GM21423 (cell line): ENCODE measurements at regions not wholly inside any gene's neighbourhood (a gene's known extent, or its start where the extent isn't known, plus 50 kb on each side); places are given as distances from the start of the nearest gene placed in this dataset.
"Not testable (repeated sequence)": the region's sequence is repeated elsewhere in the genome, so short reads cannot be mapped to it uniquely, and the experiment has no call there.

Source experiments
- ATAC-seq: cut with Tn5 transposase; IDR thresholded peaks from one replicate; pipeline ENCODE4 v1.9.1; 2021; ENCODE audit warnings: mild to moderate bottlenecking, moderate library complexity; ENCODE audit not compliant: unreplicated experiment

DNA sequence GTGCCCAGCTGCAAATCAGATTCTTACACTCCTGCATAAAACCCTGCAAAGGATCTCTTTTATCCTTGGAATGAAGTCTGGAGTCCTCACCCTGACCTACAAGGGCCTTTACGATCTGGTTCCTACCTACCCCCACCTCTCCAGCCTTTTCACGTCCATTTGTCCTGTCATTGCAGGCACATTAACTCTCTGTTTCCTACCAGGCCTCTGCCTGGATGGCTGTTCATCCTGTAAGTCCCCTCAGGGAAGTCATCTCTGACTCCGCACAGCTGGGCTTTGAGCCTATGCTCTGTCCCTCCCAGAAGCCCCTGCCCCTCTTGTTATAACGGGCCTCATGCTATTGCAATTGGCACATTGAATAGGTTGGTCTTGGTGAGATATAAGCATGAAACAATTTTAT is 96.8 kb upstream of the USP24 start:
- no peak for ATAC-seq

DNA sequence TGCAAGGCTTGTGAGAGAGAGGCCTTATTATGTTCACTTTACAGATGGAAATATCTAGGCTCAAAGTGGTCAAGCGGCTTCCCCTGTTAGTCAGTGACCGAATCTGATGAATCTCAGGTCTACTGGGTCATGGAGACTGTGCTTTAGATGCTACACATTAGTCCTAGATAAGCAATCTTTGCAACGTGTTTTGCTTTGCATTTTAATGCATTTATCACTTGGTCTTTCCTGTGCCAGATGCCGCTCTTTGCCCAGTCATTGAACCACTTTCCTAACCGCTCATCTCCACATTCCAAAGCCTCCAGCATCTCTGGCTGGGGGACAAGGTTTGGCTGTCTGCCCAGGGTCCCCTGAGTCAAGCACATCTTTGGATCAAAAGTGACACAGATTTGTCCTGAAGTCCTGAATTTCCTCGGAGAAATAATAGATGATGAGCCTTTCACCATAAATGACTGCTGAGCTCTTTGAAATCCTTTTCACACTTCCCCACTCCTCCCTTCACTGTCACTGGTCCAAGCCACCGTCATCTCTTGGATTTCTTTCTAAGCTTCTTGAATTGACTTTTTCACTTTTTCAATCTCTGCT is 96.0 kb upstream of the USP24 start:
- ATAC-seq, result no peak

DNA sequence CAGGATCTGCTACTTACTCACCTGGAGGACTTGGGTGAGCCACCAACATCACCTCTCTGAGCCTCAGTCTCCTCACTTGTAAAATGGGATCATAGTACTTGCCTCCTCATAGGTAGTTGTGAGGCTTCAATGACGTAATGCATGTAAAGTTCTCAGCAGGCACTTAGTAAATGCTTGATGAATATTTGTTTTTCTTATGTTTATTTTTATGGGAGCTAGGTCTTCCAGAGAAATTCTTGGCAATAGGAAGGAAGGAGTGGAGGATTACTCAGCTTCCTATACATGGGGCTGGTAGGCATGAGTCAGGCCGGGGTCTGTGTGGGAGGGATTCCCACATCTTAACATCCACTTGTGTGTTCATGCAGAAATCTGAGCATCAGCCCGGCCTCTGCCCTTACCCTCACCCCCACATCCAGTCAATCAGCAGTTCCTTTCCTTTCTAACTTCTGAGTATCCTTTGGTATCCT is 95.4 kb upstream of the USP24 start:
- ATAC-seq, result no peak

DNA sequence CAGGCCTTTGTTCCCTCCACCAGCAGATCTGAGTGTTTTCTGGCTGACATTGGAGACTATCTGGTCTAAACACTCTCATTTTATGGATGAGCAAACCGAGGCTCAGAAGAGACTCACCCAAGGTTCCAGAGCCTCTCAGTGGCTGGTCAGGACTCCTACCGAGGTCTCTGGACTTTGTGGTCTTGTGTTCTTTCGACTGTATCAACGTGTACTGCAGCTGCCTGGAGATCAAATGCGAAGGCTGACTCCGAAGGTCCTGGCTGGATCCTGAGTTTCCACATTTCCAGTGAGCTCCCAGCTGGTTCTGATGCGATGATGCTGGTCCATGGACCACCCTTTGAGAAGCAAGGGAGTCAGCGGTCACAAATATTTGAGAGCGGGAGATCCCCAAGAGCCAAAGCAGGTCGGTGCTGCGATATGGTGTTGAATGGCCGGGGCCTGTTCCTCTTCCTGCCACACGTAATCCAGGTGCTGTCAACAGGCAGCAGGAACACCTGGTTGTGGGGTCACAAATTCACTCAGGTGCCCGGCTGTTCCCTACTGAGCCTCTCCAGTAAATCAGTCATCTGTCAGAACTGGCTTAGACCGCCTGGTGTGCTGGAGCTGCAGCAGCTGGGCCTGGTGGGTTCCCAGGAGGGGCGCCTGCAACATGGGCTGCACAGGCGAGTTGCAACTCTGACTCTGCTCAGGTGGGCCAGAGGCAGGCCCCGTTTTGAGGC is 94.8 kb upstream of the USP24 start:
- no peak for ATAC-seq

DNA sequence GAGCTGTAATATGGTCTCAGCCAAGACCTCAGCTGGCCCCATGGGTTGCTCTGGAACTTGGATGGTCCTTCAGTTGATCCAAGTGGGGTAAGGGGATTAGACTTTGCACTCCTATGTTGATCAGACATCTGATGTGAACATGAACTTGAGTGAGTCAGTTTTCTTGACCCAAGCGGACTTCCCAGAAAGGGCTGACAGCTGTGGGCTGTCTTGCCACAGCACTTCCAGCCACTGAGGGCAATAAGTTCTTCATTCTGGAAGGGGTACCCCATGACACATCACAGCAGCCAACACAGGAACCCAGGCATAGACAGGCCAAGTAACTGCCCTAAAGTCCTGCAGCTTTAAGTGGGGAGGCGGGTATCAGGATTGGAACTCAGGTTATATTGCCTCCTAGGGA is 93.9 kb upstream of the USP24 start:
- no peak for ATAC-seq

DNA sequence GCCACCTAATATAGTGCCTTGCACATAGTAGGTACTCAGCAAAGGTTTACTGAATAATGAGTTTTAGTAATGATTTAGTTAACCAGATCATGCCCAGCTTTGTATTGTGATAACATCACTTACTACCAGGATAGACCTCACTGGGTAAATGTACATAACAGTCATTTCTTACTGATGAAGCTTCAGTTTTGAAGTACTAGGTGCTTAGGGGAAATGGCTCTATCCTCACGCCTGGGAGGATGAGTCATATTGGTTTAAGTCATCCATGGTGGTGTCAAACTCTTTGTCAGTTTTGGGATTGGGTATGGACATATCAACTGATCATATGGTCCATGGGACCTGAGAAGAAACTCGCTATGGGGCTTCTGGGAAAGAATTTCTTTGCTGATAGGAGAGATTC is 90.6 kb upstream of the USP24 start:
- ATAC-seq, result no peak

DNA sequence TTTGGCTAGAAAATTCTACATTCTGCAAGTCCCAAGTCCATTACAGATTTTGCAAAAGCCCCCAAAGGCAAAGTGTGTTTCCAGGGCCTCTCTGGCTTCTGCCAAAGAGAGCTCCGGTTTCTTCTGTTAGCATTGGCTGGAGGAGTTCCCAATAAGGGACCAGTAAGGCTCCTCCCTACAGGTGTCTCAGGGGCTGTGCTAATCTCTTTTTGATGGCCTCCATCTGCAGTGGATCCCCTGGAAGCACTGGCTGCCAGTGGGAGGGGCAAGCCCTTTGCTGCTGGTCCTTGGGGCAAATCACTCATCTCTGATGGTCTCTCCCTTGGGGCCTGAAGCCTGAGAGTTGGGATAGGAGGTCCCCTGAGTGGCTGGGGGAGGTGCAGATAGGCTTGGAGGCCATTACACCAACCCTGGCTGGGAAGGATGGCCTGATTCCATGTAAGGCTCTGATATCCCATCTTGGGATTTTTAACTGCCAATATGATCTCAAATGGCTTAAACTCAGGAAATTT is 89.1 kb upstream of the USP24 start:
- ATAC-seq, result no peak

DNA sequence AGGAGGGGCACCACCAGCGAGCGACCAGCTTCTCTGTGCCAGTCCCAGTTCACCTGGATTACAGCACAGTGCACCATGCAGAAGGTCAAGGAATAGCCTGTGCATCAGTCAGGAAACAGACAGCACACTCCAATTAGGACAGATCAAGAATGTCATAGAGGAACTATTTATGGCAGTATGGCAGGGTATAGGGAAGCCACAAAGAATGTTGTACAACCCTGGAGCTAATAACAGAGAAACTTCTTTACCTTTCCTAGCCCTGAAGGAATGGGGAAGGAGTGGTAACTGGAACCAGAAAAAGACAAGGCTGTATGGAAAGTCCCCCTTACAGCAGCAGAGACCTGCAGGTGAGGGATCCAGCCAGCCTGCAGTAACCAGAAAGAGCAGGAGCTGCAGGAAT is 87.8 kb upstream of the USP24 start:
- no peak for ATAC-seq

DNA sequence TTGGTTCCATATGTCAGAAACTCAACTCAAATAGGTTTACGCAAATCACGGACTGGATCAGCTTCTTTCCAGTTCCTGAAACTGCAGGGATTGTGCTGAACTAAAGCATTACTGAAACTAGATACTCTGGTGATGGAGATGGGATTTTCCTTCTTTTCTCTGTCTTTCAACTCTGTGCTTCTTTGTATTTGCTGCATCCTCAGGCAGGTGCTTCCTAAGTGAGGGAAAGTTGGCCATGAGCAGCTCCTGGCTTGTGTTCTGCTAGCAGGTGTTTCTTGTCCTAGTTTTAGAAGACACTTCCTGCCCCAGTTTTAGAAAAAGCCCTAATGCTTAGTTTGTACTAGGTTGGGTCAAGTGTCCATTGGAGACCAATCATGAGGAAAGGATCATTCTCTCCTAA is 86.7 kb upstream of the USP24 start:
- ATAC-seq, result no peak

DNA sequence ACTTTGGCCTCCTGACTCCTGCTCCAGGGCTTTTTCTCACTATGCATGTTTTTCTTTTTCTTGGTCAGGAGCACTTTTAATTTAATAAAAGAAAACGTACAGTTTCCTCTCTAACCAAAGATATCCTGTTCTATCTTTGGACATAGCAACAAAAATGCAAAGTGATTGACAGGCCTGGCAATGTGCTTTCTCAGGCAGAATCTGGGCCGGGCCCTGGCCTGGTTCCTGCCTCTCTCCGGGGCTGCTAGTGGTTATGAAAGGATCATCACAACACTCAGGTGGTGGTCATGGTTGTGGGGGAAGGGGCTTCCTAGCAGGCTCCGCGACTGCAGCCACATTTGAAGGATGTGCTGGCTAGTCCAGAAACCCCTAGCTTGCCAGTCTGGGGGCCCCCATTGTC is 85.8 kb upstream of the USP24 start:
- ATAC-seq, result no peak

DNA sequence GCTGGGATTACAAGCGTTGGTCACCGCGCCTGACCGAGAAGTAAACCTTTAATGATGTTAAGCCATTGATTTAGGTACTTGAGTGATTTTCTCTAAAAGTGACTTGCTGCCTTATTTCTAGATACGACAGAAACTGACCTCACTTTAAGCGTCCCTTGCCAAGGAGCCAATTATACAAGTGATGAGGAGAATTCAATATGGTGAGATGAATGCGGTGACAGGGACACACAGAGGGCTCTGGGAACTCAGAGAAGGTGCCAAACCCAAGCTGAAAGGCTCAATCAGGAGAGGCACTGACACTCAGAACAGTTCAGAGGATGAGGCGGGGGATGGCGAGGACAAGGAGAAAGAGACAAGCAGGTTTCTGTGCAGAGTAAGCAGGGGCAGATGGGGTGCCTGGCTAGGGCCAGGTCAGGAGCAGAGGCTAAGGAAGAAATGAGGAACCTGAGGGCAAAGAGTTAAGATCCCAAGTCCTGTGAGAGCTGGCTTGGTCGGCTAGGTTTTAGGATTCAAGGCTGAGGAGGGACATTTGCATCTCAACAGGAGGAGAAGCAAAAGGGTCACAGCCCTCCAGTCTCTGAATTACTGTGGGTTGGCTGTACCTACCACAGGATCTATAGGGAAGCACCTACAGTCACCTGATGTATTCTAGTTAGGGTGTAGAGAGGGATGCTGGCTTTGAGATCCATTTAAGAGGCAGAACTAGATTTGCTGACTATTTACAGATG is 83.2 kb upstream of the USP24 start:
- no peak for ATAC-seq

DNA sequence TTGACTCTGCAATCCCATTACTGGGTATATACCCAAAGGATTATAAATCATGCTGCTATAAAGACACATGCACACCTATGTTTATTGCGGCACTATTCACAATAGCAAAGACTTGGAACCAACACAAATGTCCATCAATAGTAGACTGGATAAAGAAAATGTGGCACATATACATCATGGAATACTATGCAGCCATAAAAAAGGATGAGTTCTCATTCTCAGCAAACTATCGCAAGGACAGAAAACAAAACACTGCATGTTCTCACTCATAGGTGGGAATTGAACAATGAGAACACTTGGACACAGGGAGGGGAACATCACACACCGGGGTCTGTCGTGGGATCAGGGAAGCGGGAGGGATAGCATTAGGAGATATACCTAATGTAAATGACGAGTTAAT is 81.1 kb upstream of the USP24 start:
- not testable (repeated sequence) for ATAC-seq

DNA sequence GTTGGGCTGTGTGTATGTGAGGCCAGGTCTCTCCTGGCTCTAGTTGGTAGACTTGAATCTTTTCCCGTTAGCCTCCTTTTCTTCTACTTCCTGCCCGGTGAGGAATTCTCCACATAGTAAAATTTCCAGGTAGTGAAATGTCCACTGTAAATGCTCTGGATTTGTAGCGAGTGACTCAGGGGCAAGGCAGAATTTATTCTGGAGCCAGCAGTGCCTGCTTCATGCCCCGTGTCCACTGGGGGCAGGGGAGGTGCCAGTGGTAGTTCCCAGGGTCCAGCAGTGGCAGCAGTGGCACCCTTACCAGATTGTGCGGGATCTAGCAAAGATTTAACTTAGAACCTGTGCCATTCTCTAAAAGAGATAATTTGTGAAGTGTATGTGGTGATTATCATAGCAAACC is 74.5 kb upstream of the USP24 start:
- no peak for ATAC-seq

DNA sequence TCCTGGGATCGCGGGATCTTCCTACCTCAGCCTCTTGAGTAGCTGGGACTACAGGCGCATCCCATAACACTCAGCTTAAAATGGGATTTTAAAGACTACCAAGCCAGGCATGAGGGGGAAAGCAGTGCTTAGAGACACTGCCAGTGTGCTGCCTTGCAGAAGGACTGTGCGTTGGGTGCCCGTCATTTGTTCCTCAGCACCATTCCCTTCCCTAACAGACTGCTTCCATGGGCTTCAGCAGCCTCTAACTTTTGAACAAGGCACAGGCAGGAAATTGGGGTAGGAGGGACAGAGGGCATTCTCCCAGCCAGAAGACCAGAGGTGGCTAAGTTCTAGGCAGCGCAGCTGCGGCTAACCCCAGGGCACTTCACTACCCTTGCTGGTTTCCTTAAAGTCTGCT is 73.9 kb upstream of the USP24 start:
- no peak for ATAC-seq

DNA sequence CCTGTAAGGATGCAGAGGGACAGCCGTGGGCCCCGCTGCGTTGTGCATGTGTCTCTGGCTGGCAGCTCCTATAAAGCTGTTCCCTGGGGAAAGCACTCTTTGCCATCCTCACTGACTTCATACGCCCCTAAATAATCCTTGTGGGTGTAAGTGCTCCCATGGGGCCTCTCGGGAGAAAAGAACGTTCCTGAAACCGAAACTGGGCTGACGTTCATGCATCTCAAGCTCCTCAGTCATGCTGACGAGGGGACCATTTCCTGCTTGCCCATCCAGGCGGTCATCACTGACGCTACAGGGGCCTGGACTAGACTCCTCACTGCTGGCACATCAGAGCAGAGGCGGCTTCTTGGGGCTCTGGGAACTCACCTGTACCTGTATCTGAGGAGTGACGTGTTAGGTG is 73.1 kb upstream of the USP24 start:
- peak; percentile 87 for ATAC-seq

DNA sequence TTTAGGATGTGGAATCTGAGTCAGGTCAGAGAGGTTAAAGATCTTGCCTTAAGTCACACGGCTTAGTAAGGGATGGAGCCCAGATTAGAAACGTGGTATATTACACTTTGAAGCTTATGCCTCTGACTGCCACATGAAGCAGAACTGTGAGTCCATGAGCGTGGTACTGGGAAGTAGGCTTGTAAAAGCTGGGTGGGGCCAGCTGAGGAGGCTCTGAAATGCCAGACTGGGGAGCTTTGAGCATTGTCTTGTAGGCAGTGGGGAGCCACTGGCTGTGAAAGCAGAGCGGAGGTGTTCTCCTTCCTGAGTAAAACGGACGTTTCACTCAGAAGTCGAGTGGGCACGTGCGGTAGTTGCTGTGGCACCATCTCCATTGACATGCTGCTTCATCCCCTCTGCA is 72.6 kb upstream of the USP24 start:
- peak; percentile 20 for ATAC-seq

DNA sequence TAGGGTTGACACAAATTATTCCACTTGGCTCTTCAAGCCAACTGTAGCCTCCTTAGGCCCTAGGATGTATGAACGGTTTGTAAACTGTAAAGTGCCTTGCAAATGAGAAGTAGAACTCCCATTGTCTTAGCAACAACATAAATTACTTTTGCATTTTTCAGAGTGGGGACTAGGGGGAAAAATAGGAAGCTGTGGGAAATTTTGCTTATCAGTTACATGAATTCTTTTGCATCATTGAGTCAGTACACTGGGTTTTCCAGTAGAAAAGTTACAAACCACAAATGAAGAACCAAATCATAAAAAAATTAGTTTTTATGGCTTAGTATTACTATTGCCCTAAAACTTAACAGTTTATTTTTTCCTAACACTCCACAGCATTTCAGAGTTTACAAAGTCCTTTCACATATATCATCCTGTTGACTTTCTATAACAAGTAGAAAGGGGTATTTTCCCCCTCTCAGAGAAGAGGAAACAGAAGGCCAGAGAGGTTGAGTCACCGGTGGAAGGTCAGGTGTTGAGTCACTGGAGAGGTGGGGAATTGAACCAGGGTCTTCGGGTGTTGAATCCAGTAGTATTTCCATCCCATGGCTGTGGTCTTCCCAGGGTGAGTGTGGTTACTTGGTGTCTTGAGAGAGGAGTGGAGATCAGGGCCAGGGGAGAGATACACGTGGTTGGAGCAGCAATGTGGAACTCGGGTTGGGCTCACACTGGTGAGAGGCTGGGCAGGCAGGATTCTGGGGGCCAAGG is 71.9 kb upstream of the USP24 start:
- ATAC-seq, result no peak

DNA sequence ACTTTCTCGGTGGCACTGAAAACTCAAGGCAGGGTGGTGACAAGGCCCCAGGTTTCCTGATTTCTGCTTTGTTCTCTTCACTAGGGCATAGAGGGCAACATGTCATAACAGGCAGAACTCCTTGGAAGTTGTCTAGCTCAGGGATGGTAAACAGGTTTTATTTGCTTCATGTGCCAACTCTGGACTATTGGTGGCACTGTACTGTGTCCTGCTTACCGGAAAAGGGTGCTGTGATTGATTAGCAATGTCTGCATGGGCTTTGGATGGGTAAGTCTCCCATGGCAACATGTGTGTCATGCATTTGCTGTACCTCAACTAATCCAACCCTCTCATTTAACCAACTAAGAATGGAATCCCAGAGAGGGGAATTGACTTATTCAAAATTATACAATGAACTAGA is 70.7 kb upstream of the USP24 start:
- no peak for ATAC-seq

DNA sequence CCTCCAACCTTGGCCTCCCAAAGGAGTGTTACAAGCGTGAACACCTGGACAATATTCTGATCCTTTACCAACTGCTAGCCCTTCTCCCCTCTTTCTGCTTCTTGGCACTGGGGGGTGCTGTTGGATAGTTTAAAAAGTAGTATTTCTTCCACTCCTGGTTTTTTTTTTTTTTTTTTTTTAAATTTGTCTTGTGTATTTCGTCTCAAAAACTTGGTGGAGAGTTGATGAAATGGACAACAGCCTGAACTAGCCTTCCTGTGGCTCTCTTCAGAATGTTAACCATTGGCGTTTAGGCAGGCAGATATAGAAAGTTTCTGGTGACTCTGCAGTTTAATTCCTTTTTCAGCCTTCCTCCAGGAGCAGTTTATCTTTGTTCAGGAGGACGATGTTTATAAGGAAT is 69.7 kb upstream of the USP24 start:
- no peak for ATAC-seq

DNA sequence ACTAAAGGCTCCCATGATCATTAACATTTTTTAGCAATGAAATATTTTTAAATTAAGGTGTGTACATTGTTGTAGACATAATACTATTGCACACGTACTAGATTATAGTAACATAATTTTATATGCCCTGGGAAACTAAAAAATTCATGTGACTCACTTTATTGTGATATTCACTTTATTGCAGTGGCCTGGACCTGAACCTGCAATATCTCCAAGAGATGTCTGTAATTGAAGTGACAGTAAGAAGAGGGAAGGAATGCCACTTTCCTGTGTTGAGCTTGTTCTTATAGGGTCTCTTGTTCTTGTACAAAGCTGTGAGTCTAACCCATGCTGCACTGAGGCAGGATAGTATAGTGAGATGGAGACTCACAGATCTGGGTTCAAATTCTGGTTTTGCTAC is 66.9 kb upstream of the USP24 start:
- no peak for ATAC-seq

DNA sequence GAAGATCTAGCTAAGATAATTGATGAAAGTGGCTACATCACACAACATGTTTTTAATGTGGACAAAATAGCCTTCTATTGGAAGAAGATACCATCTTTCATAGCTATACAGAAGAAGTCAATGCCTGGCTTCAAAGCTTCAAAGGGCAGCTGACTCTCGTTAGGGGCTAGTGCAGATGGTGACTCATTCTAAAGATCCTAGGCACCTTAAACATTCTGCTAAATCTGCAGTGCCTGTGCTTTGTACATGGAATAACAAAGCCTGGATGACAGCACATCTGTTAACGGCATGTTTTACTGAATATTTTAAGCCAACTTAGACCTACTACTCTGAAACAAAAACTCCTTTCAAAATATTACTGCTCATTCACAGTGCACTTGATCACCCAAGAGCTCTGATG is 65.6 kb upstream of the USP24 start:
- no peak for ATAC-seq
